Central memory CD4-positive, alpha-beta T cell (primary cell): ENCODE measurements at regions not wholly inside any gene's neighbourhood (a gene's known extent, or its start where the extent isn't known, plus 50 kb on each side); places are given as distances from the start of the nearest gene placed in this dataset.

Experiments used
- DNase-seq: peaks from one replicate; pipeline ENCODE4 v3.0.0; 2022

DNA sequence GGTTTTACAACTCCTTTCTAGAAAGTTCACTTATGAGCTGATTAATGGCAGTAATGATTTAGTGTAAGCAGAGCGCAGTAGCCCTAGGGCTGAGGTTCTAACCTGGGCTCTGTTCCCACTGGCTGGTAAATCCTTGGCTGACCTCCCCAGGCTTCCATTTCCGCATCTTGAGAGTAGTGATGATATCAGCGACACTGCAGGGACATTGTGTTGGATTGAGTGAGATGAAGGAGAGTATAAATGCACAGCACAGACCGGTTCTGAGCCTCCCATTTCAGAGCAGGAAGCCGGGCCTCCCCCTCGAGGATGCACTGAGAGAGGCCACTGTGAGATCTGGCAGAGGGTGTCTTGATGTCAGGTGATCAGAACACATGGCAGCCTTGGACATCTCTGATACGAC, 477.2 kb upstream of the SULF2 start:
- DNase-seq = no peak

DNA sequence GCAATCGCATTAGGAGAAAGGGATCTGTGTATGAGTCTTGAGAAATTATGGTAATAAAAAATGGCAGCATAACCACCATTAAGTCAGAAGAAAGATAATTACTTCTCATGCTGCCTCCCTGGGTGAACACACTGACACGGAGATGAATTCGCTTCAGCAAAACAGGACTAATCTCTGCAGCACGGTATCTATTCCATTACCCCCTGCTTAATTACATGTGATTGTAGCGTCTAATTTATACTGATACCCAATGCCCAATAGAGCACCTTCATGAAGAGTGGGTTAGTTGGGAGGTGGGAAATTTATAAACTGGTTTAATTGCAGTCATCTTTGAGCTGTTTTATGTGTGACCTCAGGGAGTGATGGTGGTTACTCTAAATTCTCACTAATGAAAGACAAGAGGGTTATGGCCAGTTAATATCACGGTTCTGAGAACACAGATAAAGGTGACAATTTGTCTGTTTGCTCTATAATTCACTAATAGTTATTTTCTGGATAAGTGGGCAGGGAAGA, 476.2 kb upstream of the SULF2 start:
- no peak for DNase-seq

DNA sequence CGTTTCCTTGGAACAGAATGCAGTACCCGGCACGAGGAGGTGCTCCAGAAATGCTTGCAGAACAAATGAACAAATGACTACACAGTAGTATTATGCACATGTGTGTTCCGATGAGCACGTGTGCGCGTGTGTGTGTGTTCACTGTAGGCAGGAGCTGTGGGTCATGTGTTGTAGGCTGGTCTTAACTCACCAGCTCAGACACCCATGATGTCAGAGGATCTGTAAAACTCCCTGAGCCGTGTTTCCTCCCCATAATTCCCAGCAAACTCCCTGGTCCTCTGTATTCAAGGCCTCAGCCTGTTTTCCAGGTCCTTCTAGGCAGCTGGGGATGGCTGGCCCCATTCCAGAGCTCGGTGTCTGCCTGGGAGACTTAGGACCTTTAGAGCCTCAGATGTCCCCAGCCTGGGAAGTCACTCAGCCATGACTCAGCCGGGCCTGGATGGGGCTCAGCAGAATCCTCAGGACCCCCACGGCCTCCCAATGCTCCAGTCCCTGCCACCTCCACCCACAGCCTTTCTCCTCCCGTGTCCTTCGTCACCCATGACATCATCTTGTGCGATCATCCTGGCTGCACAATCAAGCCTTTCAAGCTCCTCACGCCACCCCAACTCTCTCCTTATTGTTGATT, 475.0 kb upstream of the SULF2 start:
- no peak for DNase-seq

DNA sequence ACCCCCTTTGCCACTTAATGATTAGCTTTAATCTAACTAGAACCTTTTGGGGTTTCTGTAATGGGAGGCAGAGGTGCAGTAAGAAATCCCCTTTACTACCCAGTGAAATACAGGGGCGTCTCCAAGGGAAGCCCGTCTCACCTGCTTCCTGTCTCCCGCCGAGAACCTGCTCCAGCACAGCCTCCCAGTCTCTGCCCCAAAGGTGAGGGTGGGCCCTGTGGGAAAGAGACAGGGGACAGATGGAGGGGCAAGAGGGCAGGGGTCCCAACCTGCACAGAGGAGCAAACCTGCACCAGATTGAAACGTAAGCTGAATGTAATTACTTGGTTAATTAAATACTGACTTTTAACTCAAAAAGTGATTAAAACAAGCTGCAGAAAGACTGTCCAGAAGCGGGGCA, 474.2 kb upstream of the SULF2 start:
- DNase-seq = no peak

DNA sequence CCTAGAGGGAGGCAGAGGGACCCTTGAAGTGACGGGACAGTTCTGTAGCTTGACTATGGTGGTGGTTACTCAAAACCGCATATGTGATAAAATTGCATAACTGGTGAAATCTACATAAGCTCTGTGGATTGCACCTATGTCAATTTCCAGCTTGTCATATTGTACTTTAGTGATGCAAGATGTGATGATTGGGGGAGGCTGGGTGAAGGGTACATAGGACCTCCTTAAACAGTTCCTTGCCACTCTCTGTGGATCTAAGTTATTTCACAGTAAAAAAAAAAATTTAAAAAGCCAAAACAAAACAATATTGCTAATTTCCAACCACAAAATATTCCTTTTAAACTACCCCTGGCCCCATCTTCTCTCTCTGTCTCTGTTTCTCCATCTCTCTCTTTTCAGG, 472.6 kb upstream of the SULF2 start:
- no peak for DNase-seq

DNA sequence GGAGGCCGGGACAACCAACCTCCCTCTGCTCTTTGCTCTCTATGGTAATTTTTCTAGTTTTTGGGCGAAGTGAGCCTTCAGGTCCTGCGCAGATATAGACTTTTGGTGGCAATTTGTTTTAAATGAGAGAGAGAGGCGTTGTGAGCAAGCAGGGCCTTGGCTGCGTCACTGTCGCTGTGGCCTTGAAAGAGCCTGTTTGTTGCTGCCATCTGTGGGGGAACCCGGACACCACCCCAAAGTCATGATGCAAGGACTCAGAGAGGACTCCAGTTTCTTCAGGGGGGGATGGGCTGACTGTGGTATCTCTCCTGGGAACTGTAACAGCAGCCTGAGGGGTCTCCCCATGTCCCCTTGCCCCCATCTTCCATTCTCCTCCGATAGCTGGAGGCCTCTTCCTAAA, 462.7 kb upstream of the SULF2 start:
- no peak for DNase-seq

DNA sequence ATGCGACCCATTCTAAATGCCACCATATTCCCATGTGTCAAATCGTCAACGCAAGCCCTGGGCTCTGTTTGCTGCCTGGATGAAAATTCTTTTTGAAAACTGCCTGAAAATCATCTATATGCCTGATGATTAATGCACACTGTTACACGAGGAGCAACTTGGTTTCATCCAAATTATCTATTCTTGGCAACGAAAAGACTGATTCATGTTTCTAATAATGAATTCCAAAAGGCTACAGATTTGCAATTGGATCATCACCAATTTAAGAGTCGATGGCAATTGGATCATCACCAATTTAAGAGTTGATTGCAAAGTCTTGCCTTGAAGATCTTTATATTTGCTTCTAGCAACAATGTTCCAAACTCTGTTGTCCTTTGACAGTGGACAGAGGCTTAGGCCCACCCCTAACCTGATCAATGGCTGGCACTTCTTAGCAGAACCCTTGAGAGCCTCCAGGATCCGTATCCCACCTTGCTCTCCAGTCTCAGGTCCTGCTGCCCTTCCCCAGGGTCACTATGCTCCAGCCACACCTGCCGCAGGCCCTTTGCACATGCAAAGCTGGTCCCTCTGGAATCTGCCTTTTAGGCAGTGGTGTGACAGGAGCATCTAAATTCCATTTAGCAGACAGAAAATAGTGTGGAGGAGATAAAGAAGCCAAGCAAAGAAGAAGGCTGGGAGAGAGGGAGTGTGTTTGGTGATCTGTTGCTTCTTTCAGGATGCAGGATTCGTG, 460.9 kb upstream of the SULF2 start:
- no peak for DNase-seq

DNA sequence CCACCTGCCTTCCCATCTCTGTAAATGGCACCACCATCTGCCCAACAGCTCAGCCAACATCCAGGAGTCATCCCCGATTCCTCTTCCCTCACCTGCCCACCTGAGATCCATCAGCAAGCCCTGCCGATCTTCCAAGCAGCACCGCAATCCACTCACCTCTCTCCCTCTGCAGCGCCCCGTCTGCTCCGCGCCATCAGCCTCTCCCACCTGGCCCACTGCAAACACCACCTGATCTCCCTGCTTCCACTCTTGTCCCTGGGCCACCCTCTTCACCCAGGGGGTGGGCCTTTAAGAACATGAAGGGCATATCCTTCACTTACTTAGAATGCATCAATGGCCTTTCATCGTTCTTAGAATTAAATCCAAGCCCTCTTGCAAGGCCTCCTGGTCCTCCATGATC, 457.3 kb upstream of the SULF2 start:
- no peak for DNase-seq

DNA sequence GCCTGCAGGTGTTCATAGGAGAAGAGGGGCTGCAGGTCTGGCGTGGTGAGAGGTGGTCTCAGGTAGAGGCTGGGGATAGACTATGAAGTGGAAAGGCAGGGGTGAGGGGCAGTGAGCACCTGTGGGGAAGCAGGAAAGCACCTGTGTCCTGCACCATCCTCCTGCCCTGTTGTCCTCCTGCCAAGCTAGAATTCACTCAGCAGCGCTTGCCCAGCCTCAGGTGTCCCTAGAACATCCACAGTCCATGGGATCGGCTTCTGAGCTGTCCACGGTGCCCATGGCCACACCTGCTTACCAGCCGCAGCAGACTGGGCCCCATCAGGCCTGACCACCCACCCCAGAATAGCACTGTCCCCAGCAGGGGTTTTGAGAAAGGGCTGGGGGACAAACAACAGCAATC, 456.2 kb upstream of the SULF2 start:
- DNase-seq = no peak

DNA sequence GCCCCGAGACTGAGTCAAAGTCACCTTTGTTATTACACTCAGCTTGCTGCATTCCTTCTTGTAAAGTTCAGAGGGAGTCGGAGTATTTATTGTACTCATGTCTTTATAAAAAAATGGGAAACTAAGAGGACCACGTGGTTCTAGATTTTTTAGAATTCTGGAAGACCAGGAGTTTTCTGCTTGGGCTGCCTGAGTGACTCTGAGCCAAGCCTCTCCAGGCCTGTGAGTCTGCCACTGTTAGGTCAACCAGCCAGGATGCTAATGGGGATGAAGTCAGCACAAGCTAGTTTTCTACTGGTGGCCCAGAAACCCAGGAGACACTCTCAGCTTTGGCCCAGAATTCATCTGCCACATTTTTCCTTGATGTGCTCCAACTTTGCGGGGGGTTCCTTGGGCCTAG, 453.5 kb upstream of the SULF2 start:
- DNase-seq = no peak

DNA sequence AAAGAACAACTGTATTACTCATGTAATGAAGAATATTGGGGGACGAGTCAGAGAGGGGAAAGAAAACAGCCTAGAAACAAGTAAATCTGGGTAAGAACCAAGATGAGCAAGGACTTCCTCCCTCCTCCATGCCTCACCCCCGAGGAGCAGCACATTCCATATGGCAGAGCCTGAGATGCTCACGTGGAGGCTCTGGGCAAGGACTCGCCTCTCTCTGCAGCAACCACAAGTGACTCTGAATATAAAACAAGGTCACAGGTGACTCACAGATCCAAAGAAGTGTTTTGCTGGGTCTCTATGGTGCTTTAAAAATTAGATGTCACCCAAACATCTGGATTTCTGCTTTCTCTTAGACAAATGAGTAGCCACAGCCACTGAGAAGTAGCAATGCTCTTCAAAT, 453.0 kb upstream of the SULF2 start:
- no peak for DNase-seq

DNA sequence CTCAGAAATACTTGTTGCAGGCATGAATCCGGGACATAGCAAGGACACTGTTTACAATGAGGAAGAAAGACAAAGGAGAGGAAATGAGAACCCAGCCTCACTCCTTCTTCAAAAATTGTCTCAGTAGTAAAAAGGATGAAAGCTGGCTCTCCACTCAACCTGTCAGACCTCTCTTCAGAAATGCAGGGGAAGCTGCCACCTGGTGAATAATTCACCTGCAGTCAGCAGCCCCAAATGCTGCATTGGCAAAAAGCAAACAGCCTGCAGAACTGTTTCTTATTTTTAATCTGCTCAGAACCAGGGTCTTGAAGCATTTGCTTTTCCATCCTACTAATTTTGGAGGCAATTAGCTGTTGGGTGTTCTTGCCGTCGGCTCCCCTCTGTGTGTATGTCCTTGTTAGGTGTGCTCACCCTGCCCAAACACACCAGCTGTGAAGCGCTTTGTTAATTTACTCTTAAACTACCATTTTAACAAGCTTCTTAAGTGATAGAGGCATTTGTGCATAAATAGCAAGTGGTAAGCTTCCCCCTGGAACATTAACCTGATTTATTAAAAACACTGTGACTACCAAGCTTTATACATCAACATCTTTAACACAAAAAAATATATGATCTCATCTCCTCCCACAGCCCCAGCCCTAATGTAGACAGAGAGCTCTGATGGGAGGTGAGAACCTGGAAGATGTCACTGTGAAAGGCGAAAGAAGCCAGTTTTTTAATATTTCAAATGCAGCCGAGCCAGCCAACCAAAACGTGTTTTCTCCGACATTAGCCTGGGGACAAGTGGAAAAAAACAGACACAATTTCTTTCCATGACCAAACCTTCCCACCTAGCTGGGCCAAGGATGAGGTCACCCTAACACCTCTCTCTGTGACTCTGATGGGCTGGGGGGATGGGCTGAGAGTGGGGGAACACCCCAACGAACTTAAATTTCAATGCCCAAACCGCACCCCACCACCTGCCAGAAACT, 451.0 kb upstream of the SULF2 start:
- DNase-seq = no peak

DNA sequence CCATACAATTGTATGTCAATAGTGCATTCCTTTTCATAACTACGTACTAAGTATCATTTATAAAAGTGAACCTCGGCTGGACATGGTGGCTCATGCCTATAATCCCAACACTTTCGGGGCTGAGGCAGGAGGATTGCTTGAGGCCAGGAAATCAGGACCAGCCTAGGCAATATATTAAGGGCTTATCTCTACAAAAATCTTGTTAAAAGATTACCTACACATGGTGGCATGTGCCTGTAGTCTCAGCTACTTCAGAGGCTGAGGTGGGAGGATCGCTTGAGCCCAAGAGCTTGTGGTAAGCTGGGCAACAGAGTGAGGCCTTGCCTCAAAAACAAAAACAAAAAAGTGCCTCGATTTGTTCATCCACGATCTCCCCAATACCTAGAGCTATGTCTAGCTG, 449.7 kb upstream of the SULF2 start:
- DNase-seq = no peak

DNA sequence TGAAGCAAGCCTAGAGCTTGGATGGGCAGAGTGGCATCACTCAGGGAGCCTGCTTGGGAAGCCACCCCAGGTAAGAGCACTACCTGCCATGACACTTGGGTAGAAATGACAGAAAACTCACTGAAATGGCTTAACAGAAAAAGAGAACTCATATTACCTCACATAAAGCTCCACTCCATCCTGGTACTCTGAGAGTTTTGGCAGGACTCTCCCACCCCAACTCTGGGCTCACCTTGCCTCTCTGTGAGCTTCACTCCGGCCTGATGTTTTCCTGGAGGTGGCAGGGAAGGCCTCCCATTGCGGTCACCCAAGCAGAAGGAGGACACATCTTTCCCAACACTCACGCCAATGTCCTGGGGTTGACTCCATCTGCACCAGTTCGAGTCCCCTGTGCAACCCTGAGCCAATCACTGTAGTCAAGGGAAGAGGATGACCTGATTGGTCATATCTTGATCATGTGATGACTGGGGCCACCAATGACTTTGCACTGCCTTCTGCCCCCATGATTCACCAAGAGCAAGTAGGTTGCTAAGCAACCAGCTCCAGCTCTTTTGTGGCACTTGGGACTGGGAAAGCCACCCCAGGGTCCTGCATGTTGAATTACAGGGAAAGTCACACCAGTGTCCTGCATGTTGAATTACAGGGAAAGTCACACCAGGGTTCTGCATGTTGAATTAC, 446.1 kb upstream of the SULF2 start:
- no peak for DNase-seq

DNA sequence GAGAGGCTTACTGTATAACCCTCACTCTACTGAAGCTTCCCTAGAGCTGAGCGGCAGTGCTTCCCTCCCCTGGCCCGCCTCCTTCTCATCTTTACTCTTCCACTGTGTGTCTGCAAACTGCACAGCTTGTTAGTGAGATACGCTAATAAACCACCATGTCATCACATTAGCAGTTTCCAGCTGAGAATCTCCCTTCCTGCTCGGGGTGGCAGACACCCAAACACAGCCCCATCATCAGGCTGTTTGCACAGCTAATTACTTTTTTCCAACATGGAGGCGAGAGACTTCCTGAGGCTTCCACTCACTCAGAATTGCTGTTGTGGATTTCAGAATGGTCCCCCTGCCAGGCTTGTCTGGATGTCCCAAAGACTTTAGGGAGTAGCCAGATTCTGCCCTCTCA, 444.9 kb upstream of the SULF2 start:
- DNase-seq = no peak

DNA sequence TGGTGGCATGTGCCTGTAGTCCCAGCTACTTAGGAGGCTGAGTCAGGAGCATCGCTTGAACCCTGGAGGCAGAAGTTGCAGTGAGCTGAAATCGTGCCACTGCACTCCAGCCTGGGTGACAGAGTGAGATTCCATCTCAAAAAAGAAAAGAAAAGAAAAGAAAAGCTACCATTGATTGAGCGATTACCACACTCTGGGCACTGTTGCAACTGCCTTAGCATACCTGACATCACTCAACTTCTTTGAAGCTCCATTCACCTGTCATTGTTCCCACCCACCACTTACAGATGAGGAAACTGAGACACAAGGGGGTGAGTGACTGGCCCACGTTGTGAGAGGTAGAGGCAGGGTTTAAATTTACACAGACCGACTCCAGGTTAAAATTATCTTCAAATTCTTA, 442.1 kb upstream of the SULF2 start:
- DNase-seq = no peak

DNA sequence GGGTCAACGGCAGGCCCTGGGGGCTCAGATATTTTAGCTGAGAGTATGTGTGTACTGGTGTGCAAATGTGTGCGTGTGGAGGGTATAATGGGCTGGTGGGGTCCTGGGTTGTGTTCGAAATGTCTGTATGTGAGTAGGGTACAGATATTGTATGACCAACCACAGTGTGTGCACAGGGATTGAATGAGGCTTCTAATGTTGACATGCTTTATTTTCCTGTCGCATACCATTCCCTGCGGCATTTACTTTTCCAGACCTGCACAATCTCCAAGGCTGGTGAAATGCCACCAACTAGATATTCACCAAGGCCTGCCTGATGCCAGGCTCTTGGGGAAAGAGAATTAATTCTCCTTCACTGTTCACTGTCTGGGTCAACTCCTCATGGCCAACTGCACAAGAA, 441.4 kb upstream of the SULF2 start:
- no peak for DNase-seq

DNA sequence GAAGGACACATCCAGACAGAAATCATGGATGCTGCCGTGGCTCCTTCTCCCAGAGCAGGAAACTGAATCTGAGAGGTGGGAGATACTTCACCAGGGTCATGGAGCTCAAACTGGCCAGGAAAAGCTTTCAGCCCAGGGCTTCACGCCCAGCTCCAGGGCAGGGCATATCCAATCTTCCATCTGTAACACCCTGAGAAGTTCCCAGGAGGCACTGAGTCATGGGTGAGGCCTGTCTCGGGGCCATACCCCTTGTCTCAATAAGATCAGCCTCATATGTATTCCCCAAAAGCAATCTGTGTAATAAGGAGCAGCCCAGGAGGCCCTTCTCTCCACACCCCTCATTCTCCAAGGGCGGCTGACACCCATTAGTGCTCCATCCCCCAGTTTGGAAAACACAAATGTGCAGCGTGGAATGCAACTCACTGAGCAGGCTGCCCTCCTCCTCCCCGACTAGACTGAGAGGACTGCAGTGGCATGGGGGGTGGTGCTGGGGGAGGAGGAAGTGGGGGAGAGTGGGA, 439.3 kb upstream of the SULF2 start:
- DNase-seq = no peak

DNA sequence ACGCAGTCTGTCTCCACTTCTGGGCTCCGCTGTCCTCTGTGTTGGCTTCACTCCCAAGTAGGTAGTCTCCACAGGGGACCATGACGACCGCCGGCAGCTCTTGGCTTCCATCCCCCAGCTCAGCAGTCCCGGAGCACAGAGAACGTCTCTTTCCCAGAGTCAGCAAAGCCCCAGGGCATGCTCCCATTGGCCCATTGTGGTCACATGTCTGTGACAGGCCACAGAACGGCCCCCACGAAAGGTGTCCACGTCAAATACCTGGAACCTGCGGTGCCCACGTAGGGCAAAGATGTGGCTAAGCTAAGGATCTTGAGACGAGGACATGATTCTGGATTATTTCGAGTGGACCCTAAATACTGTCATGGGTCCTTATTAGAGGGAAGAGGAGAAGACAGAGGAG, 438.4 kb upstream of the SULF2 start:
- no peak for DNase-seq

DNA sequence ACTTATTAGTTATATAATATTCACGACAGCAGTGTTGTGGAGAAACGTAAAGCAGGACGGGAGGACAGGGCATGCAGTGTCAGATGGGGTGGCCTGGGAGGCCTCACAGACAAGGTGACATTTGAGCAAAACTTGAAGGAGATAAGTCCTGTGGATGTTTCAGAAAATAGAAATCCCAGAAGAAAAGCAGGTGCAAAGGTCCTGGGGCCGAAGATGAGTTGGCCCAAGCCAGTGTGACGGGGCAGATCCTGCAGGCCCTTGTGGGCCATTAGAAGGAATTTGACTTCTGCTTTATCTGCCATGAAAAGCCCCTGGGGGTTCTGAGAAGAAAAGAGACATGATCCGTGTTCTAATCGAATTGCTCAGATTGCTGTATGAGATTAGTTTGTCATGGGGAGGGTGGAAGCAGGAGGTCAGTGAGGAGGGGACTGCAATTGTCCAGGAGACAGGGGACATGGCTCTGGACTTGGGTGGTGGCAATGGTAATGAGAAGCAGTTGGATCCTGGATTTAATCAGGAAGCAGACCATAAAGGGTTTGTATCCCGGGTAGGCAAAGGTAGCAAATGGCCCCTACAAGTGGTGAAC, 437.4 kb upstream of the SULF2 start:
- no peak for DNase-seq

DNA sequence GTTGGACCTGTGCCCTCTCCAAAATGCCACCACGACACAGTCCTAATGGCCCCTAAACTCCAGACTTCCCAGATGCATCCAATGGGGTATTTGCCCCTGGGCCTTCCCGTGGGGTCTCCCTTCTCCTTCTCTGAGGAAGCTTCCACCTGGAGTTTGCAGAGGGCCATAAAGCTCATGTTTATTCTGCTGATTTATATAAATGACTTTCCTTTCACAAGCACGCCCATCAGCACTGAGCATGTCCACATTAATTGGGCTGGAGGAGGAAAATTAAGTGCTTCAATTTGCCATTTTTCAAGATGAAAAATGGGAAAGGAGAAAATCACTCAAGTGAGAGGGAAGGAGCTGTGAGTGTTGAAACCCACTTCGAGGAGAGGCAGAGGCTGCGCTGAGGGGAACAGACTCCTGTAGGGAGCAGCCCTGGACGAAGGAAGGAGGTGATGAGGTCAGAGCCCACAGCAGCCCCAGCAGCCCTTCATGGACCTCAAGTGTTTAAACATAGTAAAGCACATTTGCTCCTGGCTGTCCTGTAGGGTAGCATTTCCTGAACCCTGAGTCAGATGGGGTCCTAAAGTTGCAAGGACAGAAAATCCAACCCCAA, 434.9 kb upstream of the SULF2 start:
- DNase-seq = no peak

DNA sequence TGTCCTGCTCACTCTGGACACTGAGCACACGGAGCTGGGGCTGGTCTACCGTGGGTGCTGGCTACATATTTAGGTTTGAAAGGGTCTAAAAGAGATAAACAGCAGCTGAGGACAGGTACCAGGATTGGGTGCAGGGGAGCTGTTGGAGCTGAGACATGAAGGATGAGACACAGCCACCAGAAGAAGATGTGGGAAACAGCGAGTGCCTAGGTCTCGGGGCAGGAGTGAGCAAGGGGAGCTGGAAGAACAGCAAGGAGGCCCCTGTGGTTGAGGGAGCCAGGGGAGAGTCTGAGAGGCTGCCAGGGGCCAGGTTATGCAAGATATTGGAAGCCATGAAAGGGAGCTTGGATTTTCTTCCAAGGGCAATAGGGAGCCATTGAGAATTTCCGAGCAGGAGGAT, 434.0 kb upstream of the SULF2 start:
- DNase-seq = no peak
